ENCODE measurements at regions not wholly inside any gene's neighbourhood (a gene's known extent, or its start where the extent isn't known, plus 50 kb on each side); places are given as distances from the start of the nearest gene placed in this dataset.
"Not testable (repeated sequence)": the region's sequence is repeated elsewhere in the genome, so short reads cannot be mapped to it uniquely, and the experiment has no call there.

DNA sequence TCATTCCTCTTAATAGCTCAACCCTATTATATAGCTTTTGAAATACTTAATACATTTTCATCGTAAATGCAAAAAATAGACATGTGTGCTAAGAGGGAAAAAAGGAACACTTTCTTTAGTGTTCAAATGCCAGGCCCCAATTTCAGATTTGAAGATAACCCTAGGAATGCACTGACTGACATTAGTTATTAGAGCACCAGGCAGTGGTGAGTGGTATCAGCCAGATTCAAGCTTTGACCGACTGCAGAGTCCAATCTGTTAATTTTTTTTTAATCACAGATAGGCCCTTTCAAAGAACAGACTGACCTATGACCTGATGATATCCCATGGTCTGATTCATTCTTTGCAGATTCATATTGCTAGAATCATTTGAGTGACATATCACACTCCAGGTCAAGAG lies 874.2 kb upstream of the CHORDC1 start:
- FAIRE-seq: no peak

DNA sequence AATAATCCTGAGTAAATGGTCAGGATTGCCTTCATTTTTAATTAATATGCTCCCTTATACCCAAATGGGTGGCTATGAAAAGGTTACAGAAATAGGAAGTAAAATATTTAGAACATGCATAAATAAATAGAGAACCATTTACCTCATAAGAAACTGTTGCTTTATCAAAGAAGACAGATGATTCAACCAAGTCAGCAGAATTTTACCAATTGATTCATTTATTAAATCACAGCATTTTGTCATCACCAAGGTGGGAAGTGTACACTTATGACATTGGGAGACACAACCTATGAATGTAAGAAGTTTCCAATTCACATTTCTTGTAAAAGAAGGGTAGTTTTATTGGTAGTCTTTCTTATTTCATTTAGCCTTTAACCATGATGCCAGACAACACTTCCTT lies 870.3 kb upstream of the CHORDC1 start:
- no peak for FAIRE-seq

DNA sequence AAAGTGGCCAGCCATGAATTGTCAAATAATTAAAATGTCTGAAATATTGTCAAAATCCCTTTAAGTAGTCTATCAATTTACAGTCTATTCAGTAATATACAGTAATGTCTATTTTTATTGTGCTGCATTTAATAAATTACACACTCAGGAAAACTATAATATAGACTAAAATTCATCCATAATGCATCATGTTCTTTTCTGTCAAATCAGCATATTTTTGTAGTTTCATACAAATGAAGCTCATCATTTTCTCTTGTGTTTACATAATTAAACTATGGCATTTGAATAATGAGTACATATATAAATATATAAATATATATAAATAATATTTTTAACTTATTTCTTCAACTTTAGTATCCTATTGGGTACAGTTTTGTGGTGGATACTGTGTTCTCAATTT lies 868.7 kb upstream of the CHORDC1 start:
- FAIRE-seq: no peak

DNA sequence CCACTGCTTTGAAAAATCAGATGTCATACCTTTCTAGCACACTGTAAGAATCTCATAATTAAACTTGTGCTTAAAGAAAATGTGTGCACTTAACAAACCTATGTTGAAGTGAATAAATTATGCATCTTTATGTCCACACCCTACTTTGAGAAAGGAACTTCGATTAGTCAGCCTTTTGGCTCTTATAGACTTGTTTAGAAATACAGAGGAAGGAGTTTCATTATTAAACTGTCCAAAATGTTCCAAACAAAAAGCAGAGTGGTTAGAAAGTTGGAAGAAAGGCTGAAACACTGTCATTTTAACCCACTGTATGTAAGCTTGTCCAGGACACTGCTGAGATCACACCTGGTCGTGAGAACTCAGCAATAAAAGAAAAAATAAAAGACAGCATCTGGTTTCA lies 863.2 kb upstream of the CHORDC1 start:
- no peak for FAIRE-seq

DNA sequence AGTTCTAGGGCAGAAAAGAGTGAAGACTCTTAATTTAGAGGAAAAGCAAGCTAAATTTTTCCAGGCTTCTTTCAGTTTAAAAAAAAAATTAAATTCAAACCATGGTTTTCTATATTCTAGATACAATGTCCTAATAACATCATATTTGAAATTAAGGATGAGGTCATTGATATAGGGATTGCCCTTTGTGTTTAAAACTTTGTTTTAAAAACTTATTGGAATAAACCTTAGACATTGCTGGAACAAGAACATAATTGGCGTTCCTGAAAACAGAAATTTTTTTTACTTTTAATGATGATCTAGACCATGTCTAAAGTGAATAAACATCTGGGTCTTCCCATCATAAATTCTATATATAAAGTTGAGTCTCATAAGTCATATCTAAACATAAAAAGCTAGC lies 859.4 kb upstream of the CHORDC1 start:
- FAIRE-seq: no peak

DNA sequence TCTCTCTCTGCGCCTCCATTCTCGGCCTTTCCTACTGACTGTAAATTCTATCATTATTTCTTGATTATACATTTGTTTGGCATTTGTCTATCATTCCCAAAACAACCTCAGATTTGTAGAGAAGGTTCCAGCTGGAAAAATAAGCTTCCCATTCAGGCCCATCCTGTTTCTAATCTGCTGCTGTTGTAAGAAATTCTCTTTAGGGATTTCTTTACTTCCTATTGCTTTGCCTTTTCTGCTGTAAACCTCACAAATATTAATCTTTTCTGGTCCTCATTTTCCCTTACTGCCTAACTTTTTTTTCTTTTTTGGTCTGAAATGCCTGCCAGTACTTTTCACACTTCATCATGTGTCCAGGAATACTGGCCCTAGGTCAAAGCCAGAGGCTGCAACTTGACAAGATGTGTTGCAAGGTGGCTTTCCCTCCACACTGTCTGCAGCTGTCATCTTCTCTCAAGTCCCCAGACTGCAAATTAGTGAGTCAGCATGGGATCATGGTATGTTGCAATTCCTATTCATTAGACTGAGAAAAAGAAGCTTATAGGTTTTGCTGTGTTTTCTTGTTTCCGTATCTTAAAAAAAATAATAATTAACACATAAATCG lies 858.7 kb upstream of the CHORDC1 start:
- no peak for FAIRE-seq

DNA sequence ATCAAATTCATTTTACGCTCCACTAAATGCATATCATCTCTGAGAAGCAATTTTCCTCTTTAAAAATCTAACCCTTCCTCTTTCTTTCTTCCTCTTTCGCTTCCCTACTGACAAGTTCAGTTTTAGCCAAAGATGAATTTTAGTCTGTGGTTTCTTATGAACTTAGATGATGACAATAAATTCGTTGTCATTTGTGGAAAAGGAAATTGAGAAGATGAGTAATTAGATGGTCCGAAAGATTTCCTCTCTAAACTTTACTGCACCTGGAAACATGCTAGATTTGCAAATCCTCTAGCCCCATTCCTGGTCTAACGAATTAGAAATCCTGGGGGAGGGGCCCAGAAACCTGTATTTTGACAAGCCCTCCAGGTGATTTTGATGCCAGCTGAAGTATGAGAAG lies 855.4 kb upstream of the CHORDC1 start:
- no peak for FAIRE-seq

DNA sequence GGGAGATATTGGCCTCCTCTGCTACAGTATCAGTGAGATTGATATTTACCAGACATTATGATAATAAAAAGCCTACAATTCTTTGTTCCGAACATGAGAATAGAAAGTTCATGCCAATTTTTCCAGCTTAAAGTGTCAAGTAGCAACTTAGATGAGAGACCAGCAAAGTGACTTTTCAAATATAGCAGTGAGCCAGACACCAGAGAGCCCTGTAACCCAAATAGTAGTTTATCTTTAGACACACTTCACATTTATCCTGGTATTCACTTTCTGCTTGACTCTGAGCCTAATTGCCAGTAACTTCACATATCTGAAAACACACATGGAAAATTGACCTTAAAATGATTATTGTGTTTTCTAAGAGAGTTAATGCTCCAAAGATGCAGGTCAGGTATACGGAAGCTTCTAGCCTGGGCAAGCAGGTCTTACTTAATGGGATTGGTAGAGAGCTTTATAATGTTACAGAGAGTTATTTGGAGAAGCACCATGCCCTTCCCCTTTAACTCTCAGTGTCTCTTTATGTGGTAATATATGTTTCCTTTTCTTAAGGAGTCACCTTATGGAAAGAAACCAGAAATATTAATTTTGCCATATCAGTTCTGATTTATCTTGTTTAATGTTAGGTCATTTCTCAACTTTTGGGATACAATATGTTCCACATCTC lies 852.3 kb upstream of the CHORDC1 start:
- no peak for FAIRE-seq

DNA sequence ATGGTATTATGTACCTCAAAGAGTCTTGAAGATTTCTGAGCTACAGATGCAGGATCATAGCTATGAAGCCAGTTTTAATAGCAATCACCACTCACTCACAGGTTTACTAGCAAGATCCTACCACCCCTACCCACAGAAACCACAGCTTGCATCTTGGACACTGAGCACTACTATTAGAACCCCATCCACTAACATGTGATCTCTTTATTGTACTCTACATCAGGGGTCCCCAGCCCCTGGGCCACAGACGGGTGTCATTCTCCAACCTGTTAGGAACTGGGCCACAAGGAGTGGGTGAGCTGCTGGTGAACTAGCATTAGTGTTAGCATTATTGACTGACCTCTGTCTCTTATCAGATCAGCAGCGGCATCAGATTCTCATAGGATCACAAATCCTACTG lies 844.8 kb upstream of the CHORDC1 start:
- no peak for FAIRE-seq

DNA sequence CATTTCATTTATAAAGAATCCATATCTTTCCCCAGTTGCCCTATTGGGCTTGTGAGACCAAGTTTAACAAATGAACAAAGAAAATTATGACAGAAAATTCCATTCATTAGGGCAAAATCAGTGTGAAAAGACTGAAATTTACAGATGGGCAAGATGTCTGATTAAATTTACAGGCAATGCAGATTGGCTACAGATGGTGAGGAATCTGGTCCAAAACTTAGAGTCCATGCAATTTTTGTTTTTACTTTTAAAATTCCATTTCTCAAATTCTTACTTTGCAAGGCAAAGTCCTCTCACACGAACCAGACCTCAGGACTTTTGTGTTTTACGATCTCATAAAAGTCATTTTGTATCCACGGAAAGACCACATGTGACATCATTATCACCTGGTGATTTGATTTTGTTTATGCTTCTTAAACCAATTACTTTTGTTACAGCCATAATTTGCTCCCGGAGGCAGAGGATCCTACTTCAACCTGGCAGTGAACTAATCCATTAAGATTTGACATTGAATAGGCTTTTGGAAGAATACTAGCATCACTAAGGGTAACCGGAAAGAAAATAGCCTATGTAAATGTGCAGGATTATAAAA lies 843.7 kb upstream of the CHORDC1 start:
- FAIRE-seq: no peak

DNA sequence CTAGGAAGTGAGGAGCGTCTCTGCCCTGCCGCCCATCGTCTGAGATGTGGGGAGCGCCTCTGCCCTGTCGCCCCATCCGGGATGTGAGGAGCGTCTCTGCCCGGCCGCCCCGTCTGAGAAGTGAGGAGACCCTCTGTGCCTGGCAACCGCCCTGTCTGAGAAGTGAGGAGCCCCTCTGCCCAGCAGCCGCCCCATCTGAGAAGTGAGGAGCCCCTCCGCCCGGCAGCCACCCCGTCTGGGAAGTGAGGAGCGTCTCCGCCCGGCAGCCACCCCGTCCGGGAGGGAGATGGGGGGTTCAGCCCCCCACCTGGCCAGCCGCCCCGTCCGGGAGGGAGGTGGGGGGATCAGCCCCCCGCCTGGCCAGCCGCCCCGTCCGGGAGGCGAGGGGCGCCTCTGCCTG lies 840.5 kb upstream of the CHORDC1 start:
- not testable (repeated sequence) for FAIRE-seq

DNA sequence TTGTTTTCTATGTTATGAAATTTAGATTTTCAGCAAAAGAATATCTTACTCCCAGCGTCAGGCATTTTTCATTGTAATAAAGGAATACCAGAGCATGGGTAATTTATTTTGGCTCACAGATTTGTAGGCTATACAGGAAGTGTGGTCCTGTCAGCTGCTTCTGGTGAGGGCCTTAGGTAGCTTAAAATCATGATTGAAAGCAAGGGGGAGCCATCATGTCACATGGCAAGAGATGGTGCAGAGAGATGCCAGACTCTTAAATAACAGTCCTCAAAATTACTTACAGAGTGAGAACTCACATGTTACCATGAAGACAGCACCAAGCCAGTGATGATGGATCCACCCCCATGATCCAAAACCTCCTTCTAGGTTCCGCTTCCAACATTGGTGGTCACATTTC lies 825.0 kb upstream of the CHORDC1 start:
- no peak for FAIRE-seq

DNA sequence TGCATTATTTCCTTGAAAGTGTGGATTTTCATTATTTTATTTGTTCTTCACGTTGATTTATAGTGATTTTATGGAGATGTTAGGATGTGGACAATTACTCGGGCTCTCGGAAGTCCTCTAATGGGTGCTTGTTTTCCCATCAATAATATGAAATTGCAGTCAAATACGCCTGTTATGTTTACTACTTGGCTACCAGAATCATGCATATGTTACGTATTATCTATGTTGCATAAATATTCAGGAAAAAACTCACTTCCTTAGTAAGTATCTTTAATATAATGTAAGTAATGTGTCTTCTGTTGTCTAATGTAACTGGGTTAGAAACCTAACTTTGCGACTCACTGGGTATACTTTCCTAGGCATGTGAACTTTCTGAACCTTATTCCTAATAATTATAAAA lies 823.4 kb upstream of the CHORDC1 start:
- no peak for FAIRE-seq

DNA sequence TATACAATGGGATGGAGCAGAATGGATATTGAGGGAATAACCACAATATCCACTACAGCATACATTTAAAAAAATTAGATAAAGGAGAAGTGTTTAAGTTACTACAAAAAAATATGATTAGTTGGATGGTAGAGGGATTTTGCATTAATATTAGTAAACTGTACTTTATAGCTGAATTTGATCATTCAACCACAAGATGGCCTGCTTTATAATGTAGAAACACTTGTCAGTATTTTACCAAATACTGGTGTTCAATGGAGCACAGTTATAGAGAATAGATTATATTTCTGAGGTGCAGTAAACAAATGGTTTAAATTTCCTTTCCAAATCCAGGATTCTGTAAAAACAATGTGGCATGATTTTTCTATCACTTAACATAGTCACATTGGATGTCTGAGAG lies 818.8 kb upstream of the CHORDC1 start:
- no peak for FAIRE-seq

DNA sequence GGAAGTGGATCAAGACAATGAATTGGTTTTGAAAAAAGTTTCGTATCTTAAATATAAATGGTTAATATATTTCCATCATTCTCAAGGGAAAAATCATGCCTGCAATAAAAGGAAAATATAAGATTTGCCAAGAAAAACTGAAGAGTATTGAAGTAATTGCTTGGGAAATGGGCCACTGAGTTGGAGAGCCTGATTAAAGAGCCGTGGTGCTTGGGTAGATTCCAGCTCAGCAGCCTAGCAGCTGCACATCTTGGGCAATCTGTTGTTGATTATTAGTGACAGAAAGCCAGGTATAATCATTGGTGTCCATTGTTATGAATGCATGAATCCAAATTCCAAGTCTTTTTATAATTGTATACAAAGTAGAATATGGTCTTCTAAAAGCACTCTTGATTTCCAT lies 800.9 kb upstream of the CHORDC1 start:
- no peak for FAIRE-seq

DNA sequence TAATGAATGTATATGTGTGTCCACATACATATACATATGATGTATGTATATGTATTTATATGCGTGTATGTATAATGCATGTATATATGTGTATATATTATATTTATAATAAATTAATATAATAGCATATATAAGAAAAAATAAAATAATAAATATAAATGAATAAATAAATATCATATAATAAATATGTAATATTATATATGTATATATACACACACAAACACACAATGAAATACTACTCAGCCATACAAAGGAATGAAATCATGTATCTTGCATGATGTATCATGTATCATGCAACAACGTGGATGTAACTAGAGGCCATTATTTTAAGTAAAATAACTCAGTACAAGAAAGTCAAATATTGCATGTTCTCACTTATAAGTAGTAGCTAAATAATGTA lies 788.7 kb upstream of the CHORDC1 start:
- FAIRE-seq: peak; percentile 67

DNA sequence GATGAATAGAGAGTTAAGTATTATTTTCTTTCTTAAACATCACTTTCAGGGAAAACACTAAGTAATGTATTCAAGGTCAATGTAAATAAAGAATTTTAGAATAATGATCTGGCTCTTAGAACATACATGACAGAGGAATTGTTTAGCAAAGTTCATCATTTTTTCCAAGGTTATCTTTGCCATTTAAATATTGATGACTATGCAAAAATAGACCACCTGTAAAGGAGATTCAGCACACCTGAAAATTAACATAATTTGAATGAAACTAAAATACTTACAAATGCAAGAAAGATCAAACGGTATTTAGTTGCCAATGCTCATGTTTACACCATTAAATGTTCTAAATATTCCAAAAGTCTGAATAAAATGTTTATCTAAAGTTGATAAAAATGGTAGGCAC lies 782.6 kb upstream of the CHORDC1 start:
- FAIRE-seq: no peak

DNA sequence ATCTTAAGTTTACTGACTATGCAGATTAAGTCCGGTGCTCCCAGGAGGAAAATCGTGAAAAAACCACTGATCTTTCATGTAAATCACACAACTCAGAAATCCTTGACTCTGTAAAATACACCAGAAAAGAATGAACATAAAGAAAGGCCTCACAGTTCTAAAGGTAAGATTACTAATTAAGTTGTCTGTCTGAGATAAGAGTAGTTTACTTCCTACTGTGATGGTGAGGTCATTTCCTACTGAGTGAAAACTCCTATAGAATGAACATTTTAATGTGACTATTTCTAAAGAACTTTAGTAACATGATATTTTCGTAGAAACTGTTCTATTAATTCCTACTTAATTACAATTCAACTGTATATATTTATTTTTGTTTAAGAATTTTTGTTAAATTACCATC lies 774.4 kb upstream of the CHORDC1 start:
- FAIRE-seq: no peak

DNA sequence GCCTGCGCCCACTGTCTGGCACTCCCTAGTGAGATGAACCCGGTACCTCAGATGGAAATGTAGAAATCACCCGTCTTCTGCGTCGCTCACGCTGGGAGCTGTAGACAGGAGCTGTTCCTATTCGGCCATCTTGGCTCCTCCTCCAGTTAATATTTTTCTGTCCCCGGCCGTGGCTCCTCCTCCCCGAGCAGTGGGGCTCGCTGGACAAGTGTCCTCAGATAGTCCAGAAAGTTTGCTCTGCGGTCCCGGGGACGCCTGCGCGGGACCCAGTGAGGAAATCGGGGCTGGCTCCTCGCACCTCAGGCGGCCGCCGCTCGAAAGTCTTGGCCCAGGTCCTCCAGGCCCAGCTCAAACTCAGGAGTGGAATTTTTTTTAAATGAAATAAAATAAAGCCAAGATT lies 749.3 kb upstream of the CHORDC1 start:
- FAIRE-seq: not testable (repeated sequence)

DNA sequence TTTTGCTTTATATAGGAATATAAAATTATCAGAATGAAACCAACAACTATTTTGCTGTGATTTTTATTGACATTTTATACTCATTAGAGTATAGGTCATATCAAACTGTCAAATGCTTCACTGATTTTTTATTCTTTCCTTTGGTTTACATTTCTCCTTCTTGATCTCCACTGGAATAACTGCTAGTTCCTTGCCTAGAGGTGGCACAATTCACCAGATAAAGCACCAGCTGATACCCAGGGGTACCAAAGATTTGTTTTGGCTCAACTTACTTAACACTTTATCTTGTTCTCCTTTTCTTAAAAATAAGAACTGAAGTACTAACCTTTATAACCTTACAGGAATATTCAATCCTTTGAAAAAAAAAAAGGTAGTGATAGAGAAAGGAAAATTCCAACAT lies 725.1 kb upstream of the CHORDC1 start:
- FAIRE-seq: no peak

DNA sequence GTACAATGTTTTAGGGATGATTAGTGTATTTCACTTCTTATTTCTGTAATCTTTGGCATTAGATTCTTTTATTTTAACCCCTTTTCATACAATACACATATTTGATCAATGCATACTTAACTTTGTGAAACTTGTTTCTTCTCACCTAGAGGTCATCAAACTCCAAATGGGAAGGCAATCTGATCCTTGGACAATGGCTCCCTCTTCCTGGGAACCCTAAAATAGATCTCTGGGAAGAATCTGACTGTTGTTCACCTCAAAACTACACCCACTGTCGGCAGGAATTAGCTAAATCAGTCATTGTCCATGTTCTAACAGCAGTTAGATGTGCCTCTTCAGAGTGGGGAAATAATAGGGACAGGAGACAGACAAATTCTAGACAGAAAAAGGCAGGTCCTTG lies 707.4 kb upstream of the CHORDC1 start:
- FAIRE-seq: no peak

DNA sequence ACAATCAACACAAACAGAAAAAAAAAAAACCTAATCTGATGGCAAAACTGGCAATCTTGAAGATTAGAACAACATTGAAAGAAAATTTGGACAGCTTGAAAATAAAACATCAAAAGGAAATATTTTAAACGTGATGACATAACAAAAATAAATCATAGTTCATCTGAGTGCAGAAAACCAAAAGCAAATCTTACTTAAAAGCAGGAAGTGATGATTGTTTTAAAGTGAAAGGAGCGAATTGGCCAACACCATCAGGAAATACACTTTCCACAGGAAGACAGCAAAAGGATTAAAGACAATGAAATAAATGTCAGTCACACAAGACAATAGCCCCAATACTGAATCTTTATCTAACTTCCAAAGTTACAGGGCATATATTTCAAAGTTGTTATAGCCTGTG lies 696.5 kb upstream of the CHORDC1 start:
- FAIRE-seq: no peak

DNA sequence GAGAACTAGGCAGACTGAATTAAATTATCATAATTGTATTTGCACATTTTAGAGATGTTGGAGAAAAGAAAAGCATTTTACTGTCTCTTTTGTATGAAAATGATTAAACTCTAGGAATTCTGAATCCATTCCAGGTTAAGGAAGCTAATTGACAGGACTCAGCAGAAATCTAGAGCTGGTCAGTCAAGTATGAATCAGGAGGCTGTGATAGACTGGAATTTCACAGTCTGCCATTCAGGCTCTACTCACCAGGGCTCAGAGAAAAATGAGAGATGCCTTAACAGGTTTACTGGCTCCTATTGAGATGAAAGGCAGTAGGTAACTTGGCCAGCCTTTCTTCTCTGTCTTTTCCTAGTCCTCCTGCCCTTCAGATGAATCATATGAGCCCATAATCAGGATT lies 693.9 kb upstream of the CHORDC1 start:
- no peak for FAIRE-seq

DNA sequence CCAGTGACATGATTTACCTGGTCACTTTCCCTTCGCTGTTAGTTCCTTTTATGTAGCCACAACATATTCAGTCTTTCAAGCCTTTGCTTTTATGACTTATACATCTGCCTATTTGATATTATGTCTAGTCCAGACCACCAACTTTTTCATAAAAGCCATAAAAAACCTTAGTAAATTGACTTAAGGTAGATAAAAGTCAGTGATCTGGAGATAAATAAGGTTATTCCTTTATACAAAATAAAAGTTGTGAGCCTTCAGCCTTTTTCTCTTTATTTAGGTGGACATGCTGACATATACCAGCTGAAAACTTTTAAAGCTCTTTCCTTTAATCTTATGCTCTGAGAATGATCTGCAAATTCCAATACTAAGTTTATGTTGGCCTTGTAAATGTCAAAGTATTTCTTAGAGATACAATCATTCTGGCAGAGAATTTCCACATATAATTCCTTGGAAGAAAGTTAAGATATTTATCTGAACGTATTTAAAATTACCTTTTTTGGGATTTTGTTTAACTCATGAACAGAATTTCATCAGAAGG lies 690.4 kb upstream of the CHORDC1 start:
- no peak for FAIRE-seq

DNA sequence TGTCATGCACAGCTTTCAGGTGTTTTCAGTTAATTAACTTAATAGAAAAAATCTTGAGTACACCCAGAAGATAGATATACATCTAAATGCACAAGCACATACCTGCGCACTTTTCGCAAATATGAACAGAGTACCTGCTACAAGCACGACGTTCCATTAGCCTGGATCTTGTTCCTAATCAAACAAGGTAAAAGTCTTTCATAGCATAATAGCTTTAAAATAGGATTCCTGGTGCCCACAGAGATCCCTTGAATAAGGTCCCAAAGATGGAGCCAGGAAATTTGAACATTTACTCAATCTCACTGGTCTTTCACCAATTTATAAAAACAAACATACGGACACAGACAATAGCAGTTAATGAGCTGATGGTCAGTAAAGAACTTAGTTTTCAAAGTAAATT lies 689.8 kb upstream of the CHORDC1 start:
- FAIRE-seq: no peak

All from TTC549 (cell line).